Stimulated activated CD4-positive, alpha-beta T cell treated with anti-CD3 and anti-CD28 coated beads, TNF-alpha, amount 100 ng/mL, for 48 hours (primary cell): ENCODE measurements at regions not wholly inside any gene's neighbourhood (a gene's known extent, or its start where the extent isn't known, plus 50 kb on each side); places are given as distances from the start of the nearest gene placed in this dataset.
"Not testable (repeated sequence)": the region's sequence is repeated elsewhere in the genome, so short reads cannot be mapped to it uniquely, and the experiment has no call there.

Experiments used
- DNase-seq, 3 donors: peaks; one replicate each; pipeline ENCODE4 v3.0.0-alpha.2; 2020; ENCODE audit warnings: low read depth in 3 of 3

- DNase-seq: no peak
Measured at GRCh38 chr17:49898366-49899190, 50.7 kb upstream of the TAC4 start.

- no peak for DNase-seq
Measured at GRCh38 chr17:49899191-49899485, 51.3 kb upstream of the TAC4 start.

GRCh38 chr17:49899588-49899987, 51.7 kb upstream of the TAC4 start:
- no peak for DNase-seq

- not testable (repeated sequence) for DNase-seq
Measured at GRCh38 chr17:49900801-49901200, 52.9 kb upstream of the TAC4 start.

GRCh38 chr17:49901460-49902331, 53.8 kb upstream of the TAC4 start:
- DNase-seq: no peak

GRCh38 chr17:49903523-49903922, 55.7 kb upstream of the TAC4 start:
- DNase-seq: no peak

GRCh38 chr17:49904893-49905292, 57.0 kb upstream of the TAC4 start:
- no peak for DNase-seq

GRCh38 chr17:49906531-49907136, 58.8 kb upstream of the TAC4 start:
- DNase-seq: no peak

GRCh38 chr17:49907279-49907678, 59.4 kb upstream of the TAC4 start:
- no peak for DNase-seq

- DNase-seq: no peak
Measured at GRCh38 chr17:49908782-49909714, 59.9 kb upstream of the DLX4 start.

GRCh38 chr17:49910094-49910857, 58.7 kb upstream of the DLX4 start:
- peak; percentile 9 to 20 (median 11) for DNase-seq

- DNase-seq: no peak
Measured at GRCh38 chr17:49910858-49911204, 58.2 kb upstream of the DLX4 start.

GRCh38 chr17:49911719-49912118, 57.3 kb upstream of the DLX4 start:
- DNase-seq: no peak

- DNase-seq: no peak
Measured at GRCh38 chr17:49913226-49914095, 55.5 kb upstream of the DLX4 start.

GRCh38 chr17:49914096-49914490, 54.9 kb upstream of the DLX4 start:
- DNase-seq: no peak

GRCh38 chr17:49914664-49915063, 54.3 kb upstream of the DLX4 start:
- DNase-seq: no peak

GRCh38 chr17:49915260-49915659, 53.7 kb upstream of the DLX4 start:
- DNase-seq: no peak

- no peak for DNase-seq
Measured at GRCh38 chr17:49915670-49916069, 53.3 kb upstream of the DLX4 start.

- no peak for DNase-seq
Measured at GRCh38 chr17:49916854-49917515, 52.0 kb upstream of the DLX4 start.
